Upper lobe of left lung (tissue), 4 donors: ENCODE measurements at regions not wholly inside any gene's neighbourhood (a gene's known extent, or its start where the extent isn't known, plus 50 kb on each side); places are given as distances from the start of the nearest gene placed in this dataset.

Experiments used
- CTCF ChIP-seq, 6 experiments: fragments of 450-650 bp in 4 of 6; fragments of 200-600 bp in 2 of 6; sonication (generic) in 2 of 6; IDR thresholded peaks; one replicate each; pipeline ENCODE4 v1.5.1; 2016 to 2019; ENCODE audit warnings: antibody characterized with exemption in 6 of 6
- EP300 ChIP-seq, 4 donors: sonication (generic); formaldehyde crosslinking; IDR thresholded peaks; one replicate each; pipeline ENCODE4 v1.5.1; 2017; ENCODE audit warnings: antibody characterized with exemption in 4 of 4, control low read depth in 2 of 4

- no peak for TF ChIP-seq CTCF (IDR thresholded peaks at IDR 0.05)
- TF ChIP-seq EP300 (IDR thresholded peaks at IDR 0.05) = no peak
These were observed 202.1 kb downstream of the DEPDC1B start for GRCh38 chr5:60497706-60498500.
